ENCODE measurements at regions not wholly inside any gene's neighbourhood (a gene's known extent, or its start where the extent isn't known, plus 50 kb on each side); places are given as distances from the start of the nearest gene placed in this dataset.

DNA sequence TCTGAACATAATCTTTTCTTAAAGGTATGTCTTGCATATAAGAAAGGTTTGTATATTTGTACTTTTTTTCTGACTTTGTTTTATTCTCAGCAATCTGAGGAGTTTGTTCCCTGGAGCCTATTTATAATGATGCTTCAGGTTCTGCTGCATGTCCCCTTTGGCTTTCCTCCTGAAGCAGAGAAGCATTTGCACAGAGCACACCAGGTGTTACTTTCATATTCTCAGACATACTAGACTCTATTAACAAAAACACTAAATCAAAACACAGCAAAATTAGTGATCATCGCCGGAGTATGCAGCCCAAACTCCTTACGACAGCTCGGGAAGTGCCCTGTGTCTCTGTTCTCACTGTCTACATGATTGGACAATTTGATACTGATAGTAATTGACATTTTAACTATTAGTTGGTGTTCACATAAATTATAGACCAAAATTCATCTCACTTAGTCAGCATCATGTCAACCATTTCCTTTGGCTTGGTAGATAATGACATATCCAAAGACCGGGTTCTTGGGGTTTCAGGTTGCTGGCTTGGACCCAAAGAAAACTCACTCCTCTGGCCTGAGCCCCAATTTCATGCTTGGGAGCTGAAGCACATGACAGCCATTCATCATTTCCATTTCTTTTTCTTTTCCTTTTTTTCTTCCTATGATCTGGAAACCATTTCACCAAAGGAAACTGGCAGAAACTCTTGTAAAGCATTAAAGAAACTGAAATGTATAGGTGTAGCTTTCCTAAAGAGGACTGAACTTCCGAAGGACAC lies 400.1 kb upstream of the NRP1 start:
- Histone ChIP-seq H3K9ac (ENCODE audit: low read depth, low read length, poor library complexity, severe bottlenecking) (no peak overlapping the region), H3K27me3 (ENCODE audit: insufficient read depth, low read length, poor library complexity, severe bottlenecking) (no peaks in the 10 kb centered on the region), H4K20me1 (ENCODE audit: insufficient read depth, low read length, poor library complexity, severe bottlenecking) (no peaks in the 10 kb centered on the region), H3K9me3 (ENCODE audit: insufficient read depth, low read depth, low read length) (no peaks in the 10 kb centered on the region), H2AFZ (ENCODE audit: low read length) (no peak overlapping the region), H3K4me2 (ENCODE audit: low read depth, low read length, poor library complexity, severe bottlenecking) (no peak overlapping the region), H3K9me2 (replicated peaks; ENCODE audit: low read depth, low read length) (no peaks in the 10 kb centered on the region), H3K4me3 (ENCODE audit: low read length, poor library complexity, severe bottlenecking) (no peak overlapping the region), H3K36me3 (ENCODE audit: insufficient read depth, low read length) (no peaks in the 10 kb centered on the region), H3F3A (ENCODE audit: low read depth) (no peaks in the 10 kb centered on the region), H3K79me2 (ENCODE audit: insufficient read depth, low read length) (no peaks in the 10 kb centered on the region), H3K4me1 (ENCODE audit: insufficient read depth, low read length, poor library complexity, severe bottlenecking) (no peaks in the 10 kb centered on the region)
- no peak for TF ChIP-seq EZH2phosphoT487 (IDR thresholded peaks at IDR 0.05; ENCODE audit: borderline replicate concordance)
- TF ChIP-seq, protein P1, sequence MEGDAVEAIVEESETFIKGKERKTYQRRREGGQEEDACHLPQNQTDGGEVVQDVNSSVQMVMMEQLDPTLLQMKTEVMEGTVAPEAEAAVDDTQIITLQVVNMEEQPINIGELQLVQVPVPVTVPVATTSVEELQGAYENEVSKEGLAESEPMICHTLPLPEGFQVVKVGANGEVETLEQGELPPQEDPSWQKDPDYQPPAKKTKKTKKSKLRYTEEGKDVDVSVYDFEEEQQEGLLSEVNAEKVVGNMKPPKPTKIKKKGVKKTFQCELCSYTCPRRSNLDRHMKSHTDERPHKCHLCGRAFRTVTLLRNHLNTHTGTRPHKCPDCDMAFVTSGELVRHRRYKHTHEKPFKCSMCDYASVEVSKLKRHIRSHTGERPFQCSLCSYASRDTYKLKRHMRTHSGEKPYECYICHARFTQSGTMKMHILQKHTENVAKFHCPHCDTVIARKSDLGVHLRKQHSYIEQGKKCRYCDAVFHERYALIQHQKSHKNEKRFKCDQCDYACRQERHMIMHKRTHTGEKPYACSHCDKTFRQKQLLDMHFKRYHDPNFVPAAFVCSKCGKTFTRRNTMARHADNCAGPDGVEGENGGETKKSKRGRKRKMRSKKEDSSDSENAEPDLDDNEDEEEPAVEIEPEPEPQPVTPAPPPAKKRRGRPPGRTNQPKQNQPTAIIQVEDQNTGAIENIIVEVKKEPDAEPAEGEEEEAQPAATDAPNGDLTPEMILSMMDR (conservative IDR thresholded peaks at IDR 0.05; ENCODE audit: low read length) = no peak

DNA sequence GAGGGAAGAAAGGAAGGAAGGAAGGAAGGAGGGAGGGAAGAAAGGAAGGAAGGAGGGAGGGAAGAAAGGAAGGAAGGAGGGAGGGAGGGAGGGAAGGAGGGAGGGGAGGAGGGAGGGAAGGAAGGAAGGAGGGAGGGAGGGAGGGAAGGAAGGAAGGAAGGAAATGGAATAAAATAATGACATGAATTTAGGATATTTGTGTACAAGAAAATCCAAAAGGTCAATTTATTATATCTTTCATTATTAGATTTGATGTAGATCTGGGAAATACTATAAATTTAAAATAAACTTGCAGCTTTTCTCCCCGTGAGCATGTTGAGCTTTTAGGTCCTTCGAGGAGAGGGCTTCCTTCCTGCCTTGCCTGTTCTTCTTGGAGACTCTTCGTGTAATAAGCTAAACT lies 398.6 kb upstream of the NRP1 start:
- no peak overlapping the region for H3K9ac ChIP-seq (ENCODE audit: low read depth, low read length, poor library complexity, severe bottlenecking)
- no peak overlapping the region for H3K4me3 ChIP-seq (ENCODE audit: low read length, poor library complexity, severe bottlenecking)

DNA sequence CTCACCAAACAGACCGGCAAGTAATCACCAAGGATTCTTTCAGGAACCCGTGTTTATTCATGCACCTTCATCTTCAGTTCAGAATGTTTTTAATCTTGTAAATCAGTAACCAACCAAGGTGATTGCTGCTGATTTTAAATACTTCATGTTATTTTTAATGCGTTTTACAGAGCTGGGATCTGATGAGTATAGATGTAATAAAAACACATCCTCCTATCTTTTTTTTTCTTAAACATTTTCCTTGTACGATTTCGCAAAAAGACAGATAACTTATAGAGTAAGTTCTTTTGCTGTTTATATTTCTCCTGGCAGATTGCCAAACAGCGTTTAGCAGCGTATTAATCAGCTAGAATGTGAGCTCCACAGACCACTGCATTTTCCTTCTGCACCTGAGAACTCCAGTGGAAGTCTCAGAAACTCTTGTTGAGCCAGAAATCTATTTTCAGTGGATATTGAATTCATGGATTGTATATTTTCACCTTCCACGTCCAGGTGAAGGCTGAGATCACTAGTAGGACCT lies 397.8 kb upstream of the NRP1 start:
- no peak overlapping the region for H3K9ac ChIP-seq (ENCODE audit: low read depth, low read length, poor library complexity, severe bottlenecking)
- no peaks in the 10 kb centered on the region for H3K27me3 ChIP-seq (ENCODE audit: insufficient read depth, low read length, poor library complexity, severe bottlenecking)
- H3K9me3 ChIP-seq (ENCODE audit: insufficient read depth, low read depth, low read length) = no peaks in the 10 kb centered on the region
- H3K9me2 ChIP-seq (replicated peaks; ENCODE audit: low read depth, low read length) = no peaks in the 10 kb centered on the region
- no peaks in the 10 kb centered on the region for H4K20me1 ChIP-seq (ENCODE audit: insufficient read depth, low read length, poor library complexity, severe bottlenecking)
- no peak overlapping the region for H2AFZ ChIP-seq (ENCODE audit: low read length)
- no peak for TF ChIP-seq EZH2phosphoT487 (IDR thresholded peaks at IDR 0.05; ENCODE audit: borderline replicate concordance)
- TF ChIP-seq, protein P1 (conservative IDR thresholded peaks at IDR 0.05; ENCODE audit: low read length) = no peak
- no peaks in the 10 kb centered on the region for H3K4me1 ChIP-seq (ENCODE audit: insufficient read depth, low read length, poor library complexity, severe bottlenecking)
- no peaks in the 10 kb centered on the region for H3K36me3 ChIP-seq (ENCODE audit: insufficient read depth, low read length)
- no peaks in the 10 kb centered on the region for H3K79me2 ChIP-seq (ENCODE audit: insufficient read depth, low read length)
- no peak overlapping the region for H3K4me3 ChIP-seq (ENCODE audit: low read length, poor library complexity, severe bottlenecking)
- H3F3A ChIP-seq (ENCODE audit: low read depth) = no peaks in the 10 kb centered on the region
- no peak overlapping the region for H3K4me2 ChIP-seq (ENCODE audit: low read depth, low read length, poor library complexity, severe bottlenecking)

More for the DNA sequence above, 398.6 kb upstream of the NRP1 start:
- no peaks in the 10 kb centered on the region for H3K27me3 ChIP-seq (ENCODE audit: insufficient read depth, low read length, poor library complexity, severe bottlenecking)
- no peaks in the 10 kb centered on the region for H3K4me1 ChIP-seq (ENCODE audit: insufficient read depth, low read length, poor library complexity, severe bottlenecking)
- no peaks in the 10 kb centered on the region for H3K36me3 ChIP-seq (ENCODE audit: insufficient read depth, low read length)
- no peak for TF ChIP-seq EZH2phosphoT487 (IDR thresholded peaks at IDR 0.05; ENCODE audit: borderline replicate concordance)
- TF ChIP-seq, protein P1 (conservative IDR thresholded peaks at IDR 0.05; ENCODE audit: low read length) = no peak
- H3K79me2 ChIP-seq (ENCODE audit: insufficient read depth, low read length) = no peaks in the 10 kb centered on the region
- H3K4me2 ChIP-seq (ENCODE audit: low read depth, low read length, poor library complexity, severe bottlenecking) = no peak overlapping the region
- no peak overlapping the region for H2AFZ ChIP-seq (ENCODE audit: low read length)
- H3K9me3 ChIP-seq (ENCODE audit: insufficient read depth, low read depth, low read length) = no peaks in the 10 kb centered on the region
- H3K9me2 ChIP-seq (replicated peaks; ENCODE audit: low read depth, low read length) = no peaks in the 10 kb centered on the region
- H3F3A ChIP-seq (ENCODE audit: low read depth) = no peaks in the 10 kb centered on the region
- no peaks in the 10 kb centered on the region for H4K20me1 ChIP-seq (ENCODE audit: insufficient read depth, low read length, poor library complexity, severe bottlenecking)
